MM.1S (cell line): ENCODE measurements at regions not wholly inside any gene's neighbourhood (a gene's known extent, or its start where the extent isn't known, plus 50 kb on each side); places are given as distances from the start of the nearest gene placed in this dataset.

ENCODE experiments used
- EZH2 ChIP-seq: fragments of 300-600 bp; sonication (generic); optimal IDR thresholded peaks from 2 replicates; pipeline ENCODE3; 2017; ENCODE audit warnings: low read depth, mild to moderate bottlenecking, antibody characterized with exemption, low read length, mixed read lengths
- TF ChIP-seq, protein P1 (sequence below): fragments of 300-600 bp; sonication (generic); IDR thresholded peaks from 2 replicates; pipeline ENCODE4 v1.5.1; 2016; ENCODE audit warnings: antibody characterized with exemption, low read length, mixed read lengths

DNA sequence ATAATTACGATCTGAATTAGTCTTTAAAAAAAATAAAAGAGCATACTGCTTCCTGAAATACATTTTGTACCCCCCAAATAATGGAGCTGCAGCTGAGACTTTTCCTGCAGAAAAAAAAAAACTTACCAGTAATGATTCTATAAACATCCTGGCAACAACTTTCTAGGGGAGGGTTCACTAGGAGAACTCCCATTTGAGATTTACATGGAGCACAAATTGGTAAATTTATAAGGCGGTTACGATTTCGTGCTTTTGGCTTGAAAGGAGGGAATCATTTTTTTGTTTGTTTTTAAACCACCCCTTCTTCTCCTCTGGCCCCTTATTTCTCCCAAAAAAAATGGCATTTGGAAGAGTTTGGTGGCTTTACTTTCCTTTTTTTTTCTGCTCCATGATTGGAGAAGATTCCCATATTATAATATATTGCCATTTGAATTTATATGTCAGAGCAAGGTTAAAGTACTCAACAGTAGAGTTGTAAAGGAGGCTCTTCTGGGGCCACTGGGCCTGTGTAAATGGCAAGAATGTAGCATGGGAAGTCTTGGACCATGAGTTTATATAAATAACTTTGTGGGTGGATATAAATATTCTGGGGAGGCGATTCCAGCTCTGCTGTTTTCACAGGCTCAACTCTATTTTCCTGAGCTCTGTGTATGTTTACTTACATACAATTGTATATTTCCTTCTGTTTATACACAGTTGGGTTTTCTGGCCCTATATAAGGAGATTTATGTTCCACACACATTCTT, 159.9 kb downstream of the CSNK1G3 start:
- TF ChIP-seq, protein P1, sequence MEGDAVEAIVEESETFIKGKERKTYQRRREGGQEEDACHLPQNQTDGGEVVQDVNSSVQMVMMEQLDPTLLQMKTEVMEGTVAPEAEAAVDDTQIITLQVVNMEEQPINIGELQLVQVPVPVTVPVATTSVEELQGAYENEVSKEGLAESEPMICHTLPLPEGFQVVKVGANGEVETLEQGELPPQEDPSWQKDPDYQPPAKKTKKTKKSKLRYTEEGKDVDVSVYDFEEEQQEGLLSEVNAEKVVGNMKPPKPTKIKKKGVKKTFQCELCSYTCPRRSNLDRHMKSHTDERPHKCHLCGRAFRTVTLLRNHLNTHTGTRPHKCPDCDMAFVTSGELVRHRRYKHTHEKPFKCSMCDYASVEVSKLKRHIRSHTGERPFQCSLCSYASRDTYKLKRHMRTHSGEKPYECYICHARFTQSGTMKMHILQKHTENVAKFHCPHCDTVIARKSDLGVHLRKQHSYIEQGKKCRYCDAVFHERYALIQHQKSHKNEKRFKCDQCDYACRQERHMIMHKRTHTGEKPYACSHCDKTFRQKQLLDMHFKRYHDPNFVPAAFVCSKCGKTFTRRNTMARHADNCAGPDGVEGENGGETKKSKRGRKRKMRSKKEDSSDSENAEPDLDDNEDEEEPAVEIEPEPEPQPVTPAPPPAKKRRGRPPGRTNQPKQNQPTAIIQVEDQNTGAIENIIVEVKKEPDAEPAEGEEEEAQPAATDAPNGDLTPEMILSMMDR: no peak
- no peak for TF ChIP-seq EZH2
